CD8-positive, alpha-beta memory T cell (primary cell): ENCODE measurements at regions not wholly inside any gene's neighbourhood (a gene's known extent, or its start where the extent isn't known, plus 50 kb on each side); places are given as distances from the start of the nearest gene placed in this dataset.

Source experiments
- CTCF ChIA-PET: fragments of 350-600 bp; sonication (Branson Sonifier 250); formaldehyde crosslinking; loops from one replicate; lab custom pipeline; 2021; ENCODE audit warnings: antibody characterized with exemption; lab: Charles Lee
- POLR2A ChIA-PET: fragments of 350-600 bp; sonication (Branson Sonifier 250); formaldehyde crosslinking; loops from one replicate; lab custom pipeline; 2021; ENCODE audit warnings: antibody characterized with exemption; lab: Charles Lee
- DNase-seq, 5 donors: peaks; one replicate each; pipeline versions ENCODE4 v3.0.0 to v3.0.0-alpha.2; 2020 to 2022; ENCODE audit warnings: mixed read lengths in 1 of 5
- H3K27ac ChIP-seq: one replicate; pipeline ENCODE4 v1.7.0; 2013; ENCODE audit warnings: low read depth, mild to moderate bottlenecking, low read length, moderate library complexity
- H3K27me3 ChIP-seq: 2 replicates; pipeline ENCODE4 v1.7.0; 2013; ENCODE audit warnings: low read length, mild to moderate bottlenecking; ENCODE audit not compliant: insufficient read depth, poor library complexity, severe bottlenecking
- H3K36me3 ChIP-seq: 2 replicates; pipeline ENCODE4 v1.7.0; 2013; ENCODE audit warnings: mild to moderate bottlenecking, low read length, moderate library complexity; ENCODE audit not compliant: insufficient read depth
- H3K4me1 ChIP-seq: 2 replicates; pipeline ENCODE4 v1.7.0; 2013; ENCODE audit warnings: mild to moderate bottlenecking, low read length, moderate library complexity; ENCODE audit not compliant: insufficient read depth
- H3K4me3 ChIP-seq: 2 replicates; pipeline ENCODE4 v1.7.0; 2013; ENCODE audit warnings: mild to moderate bottlenecking, low read length
- H3K9me3 ChIP-seq: 2 replicates; pipeline ENCODE4 v1.7.0; 2013; ENCODE audit warnings: mild to moderate bottlenecking, low read length
- H3K27ac Mint-ChIP-seq, 8 donors: one replicate each; pipeline ENCODE4 v1.8.0; 2020 to 2021; ENCODE audit warnings: mixed read lengths in 8 of 8, mild to moderate bottlenecking in 6 of 8, inconsistent platforms in 3 of 8, moderate library complexity in 3 of 8
- H3K27me3 Mint-ChIP-seq, 2 donors: one replicate each; pipeline ENCODE4 v1.8.0; 2020 to 2021; ENCODE audit warnings: mixed read lengths in 2 of 2, mild to moderate bottlenecking in 1 of 2, moderate library complexity in 1 of 2
- H3K36me3 Mint-ChIP-seq, 3 donors: one replicate each; pipeline ENCODE4 v1.8.0; 2020 to 2021; ENCODE audit warnings: mixed read lengths in 3 of 3, inconsistent platforms in 1 of 3, mild to moderate bottlenecking in 1 of 3
- H3K4me1 Mint-ChIP-seq, 3 donors: one replicate each; pipeline ENCODE4 v1.8.0; 2020 to 2021; ENCODE audit warnings: mixed read lengths in 3 of 3, inconsistent platforms in 1 of 3, mild to moderate bottlenecking in 1 of 3
- H3K4me3 Mint-ChIP-seq, 7 donors: one replicate each; pipeline ENCODE4 v1.8.0; 2020 to 2021; ENCODE audit warnings: mixed read lengths in 7 of 7, mild to moderate bottlenecking in 6 of 7, moderate library complexity in 4 of 7, inconsistent platforms in 2 of 7
- H3K9me3 Mint-ChIP-seq, 5 donors: one replicate each; pipeline ENCODE4 v1.8.0; 2020 to 2022; ENCODE audit warnings: mixed read lengths in 5 of 5, mild to moderate bottlenecking in 3 of 5, moderate library complexity in 2 of 5, inconsistent platforms in 1 of 5

- CTCF ChIA-PET, result no interaction called here
- Histone ChIP-seq H3K36me3 (no peaks in the 10 kb centered on the region), H3K4me3 (no peak overlapping the region), H3K9me3 (no peaks in the 10 kb centered on the region), H3K27ac (no peak overlapping the region), H3K27me3 (no peaks in the 10 kb centered on the region), H3K4me1 (no peaks in the 10 kb centered on the region)
- no peak overlapping the region for H3K4me3 Mint-ChIP-seq
- H3K27me3 Mint-ChIP-seq, result no peaks in the 10 kb centered on the region
- no peak overlapping the region for H3K27ac Mint-ChIP-seq
- peaks cover 7 to 14% (median 8%) of the 10 kb centered on the region in 5 donors for H3K9me3 Mint-ChIP-seq
- no peaks in the 10 kb centered on the region for H3K4me1 Mint-ChIP-seq
- no peaks in the 10 kb centered on the region for H3K36me3 Mint-ChIP-seq
- DNase-seq, result no peak
- POLR2A ChIA-PET, result no interaction called here
Measured at GRCh38 chr9:106677374-106677773, 185.6 kb upstream of the ZNF462 start.

GRCh38 chr9:106677830-106678229 is 185.1 kb upstream of the ZNF462 start:
- Mint-ChIP-seq H3K36me3 (no peaks in the 10 kb centered on the region), H3K27ac (no peak overlapping the region), H3K27me3 (no peaks in the 10 kb centered on the region), H3K4me3 (no peak overlapping the region), H3K9me3 (peaks cover 7 to 14% (median 8%) of the 10 kb centered on the region in 5 donors), H3K4me1 (no peaks in the 10 kb centered on the region)
- Histone ChIP-seq H3K9me3 (no peaks in the 10 kb centered on the region), H3K27me3 (no peaks in the 10 kb centered on the region), H3K4me1 (no peaks in the 10 kb centered on the region), H3K4me3 (no peak overlapping the region), H3K36me3 (no peaks in the 10 kb centered on the region), H3K27ac (no peak overlapping the region)
- CTCF ChIA-PET, result no interaction called here
- DNase-seq, result no peak
- POLR2A ChIA-PET, result no interaction called here

DNA sequence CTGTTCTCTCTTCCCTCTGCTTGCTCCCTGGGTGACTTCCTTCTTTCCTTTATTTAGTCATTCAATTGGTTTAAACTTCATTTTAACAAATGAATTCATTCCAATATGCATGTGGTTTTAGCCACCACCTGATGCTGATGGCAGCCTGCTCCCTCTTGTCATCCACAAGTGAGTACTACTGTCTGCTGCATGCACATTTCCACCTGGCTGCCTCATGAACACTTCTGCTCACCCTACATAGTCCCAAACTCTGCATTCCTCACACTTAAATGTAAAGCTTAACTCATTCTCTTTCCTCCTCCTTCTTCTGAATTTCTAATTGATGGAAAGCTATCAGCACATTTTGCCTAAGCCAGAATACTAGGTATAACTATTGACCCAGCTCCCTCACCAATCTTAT is 184.7 kb upstream of the ZNF462 start:
- no peaks in the 10 kb centered on the region for H3K36me3 Mint-ChIP-seq
- no peak overlapping the region for H3K4me3 Mint-ChIP-seq
- no peaks in the 10 kb centered on the region for H3K27me3 Mint-ChIP-seq
- ChIA-PET POLR2A (no interaction called here), CTCF (no interaction called here)
- H3K27ac Mint-ChIP-seq, result no peak overlapping the region
- H3K27me3 ChIP-seq, result no peaks in the 10 kb centered on the region
- H3K4me1 Mint-ChIP-seq, result no peaks in the 10 kb centered on the region
- no peaks in the 10 kb centered on the region for H3K36me3 ChIP-seq
- no peak for DNase-seq
- H3K9me3 Mint-ChIP-seq, result peaks cover 7 to 14% (median 8%) of the 10 kb centered on the region in 5 donors
- no peaks in the 10 kb centered on the region for H3K4me1 ChIP-seq
- H3K4me3 ChIP-seq, result no peak overlapping the region
- H3K9me3 ChIP-seq, result no peaks in the 10 kb centered on the region
- no peak overlapping the region for H3K27ac ChIP-seq

GRCh38 chr9:106682420-106682819 is 180.5 kb upstream of the ZNF462 start:
- no peak for DNase-seq
- ChIA-PET CTCF (no interaction called here), POLR2A (no interaction called here)
- Histone ChIP-seq H3K4me1 (no peaks in the 10 kb centered on the region), H3K4me3 (no peak overlapping the region), H3K27me3 (no peaks in the 10 kb centered on the region), H3K36me3 (no peaks in the 10 kb centered on the region), H3K27ac (no peak overlapping the region), H3K9me3 (no peaks in the 10 kb centered on the region)
- Mint-ChIP-seq H3K4me3 (no peak overlapping the region), H3K4me1 (no peaks in the 10 kb centered on the region), H3K27me3 (no peaks in the 10 kb centered on the region), H3K9me3 (peaks cover 7 to 13% (median 12%) of the 10 kb centered on the region in 5 donors), H3K27ac (no peak overlapping the region), H3K36me3 (no peaks in the 10 kb centered on the region)

DNA sequence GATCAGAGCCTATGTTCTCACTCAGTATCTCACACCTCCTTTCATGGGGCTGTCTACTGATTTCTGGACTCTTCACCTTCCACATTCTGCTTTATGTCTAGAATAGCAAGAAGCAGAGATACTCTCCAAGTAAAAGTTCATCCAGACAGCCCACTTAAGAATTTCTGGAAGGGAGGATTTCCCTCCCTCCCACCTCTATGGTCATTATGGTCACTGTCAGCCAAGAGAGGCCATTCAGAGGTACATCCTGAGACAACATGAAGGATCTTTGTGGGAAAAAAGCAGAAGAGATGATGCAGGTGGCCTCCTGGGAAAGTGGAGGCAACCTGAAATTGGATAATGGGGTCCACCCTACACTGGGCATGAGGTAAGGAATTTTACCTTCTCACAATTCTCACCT is 179.5 kb upstream of the ZNF462 start:
- Mint-ChIP-seq H3K27me3 (no peaks in the 10 kb centered on the region), H3K4me3 (no peak overlapping the region), H3K27ac (no peak overlapping the region), H3K4me1 (no peaks in the 10 kb centered on the region), H3K36me3 (no peaks in the 10 kb centered on the region), H3K9me3 (peaks cover 6 to 13% (median 10%) of the 10 kb centered on the region in 5 donors)
- H3K4me3 ChIP-seq, result no peak overlapping the region
- H3K9me3 ChIP-seq, result no peaks in the 10 kb centered on the region
- DNase-seq, result no peak
- no peaks in the 10 kb centered on the region for H3K27me3 ChIP-seq
- H3K4me1 ChIP-seq, result no peaks in the 10 kb centered on the region
- H3K36me3 ChIP-seq, result no peaks in the 10 kb centered on the region
- CTCF ChIA-PET, result no interaction called here
- no peak overlapping the region for H3K27ac ChIP-seq
- POLR2A ChIA-PET, result no interaction called here

GRCh38 chr9:106684940-106685695 is 177.8 kb upstream of the ZNF462 start:
- ChIA-PET POLR2A (no interaction called here), CTCF (no interaction called here)
- no peak for DNase-seq
- Mint-ChIP-seq H3K9me3 (peaks cover 4 to 10% (median 8%) of the 10 kb centered on the region in 5 donors), H3K27ac (no peak overlapping the region), H3K4me1 (no peaks in the 10 kb centered on the region), H3K36me3 (no peaks in the 10 kb centered on the region), H3K4me3 (no peak overlapping the region), H3K27me3 (no peaks in the 10 kb centered on the region)
- H3K4me3 ChIP-seq, result no peak overlapping the region
- no peak overlapping the region for H3K27ac ChIP-seq
- H3K4me1 ChIP-seq, result no peaks in the 10 kb centered on the region
- no peaks in the 10 kb centered on the region for H3K9me3 ChIP-seq
- H3K36me3 ChIP-seq, result no peaks in the 10 kb centered on the region
- H3K27me3 ChIP-seq, result no peaks in the 10 kb centered on the region

- no peak overlapping the region for H3K4me3 Mint-ChIP-seq
- POLR2A ChIA-PET, result no interaction called here
Measured at GRCh38 chr9:106689089-106689488, 173.9 kb upstream of the ZNF462 start.

GRCh38 chr9:106691627-106692026 is 171.3 kb upstream of the ZNF462 start:
- CTCF ChIA-PET, result no interaction called here
- H3K4me3 Mint-ChIP-seq, result no peak overlapping the region
- peaks cover 0 to 8% (median 4%) of the 10 kb centered on the region in 5 donors for H3K9me3 Mint-ChIP-seq

More at GRCh38 chr9:106689089-106689488, 173.9 kb upstream of the ZNF462 start:
- Mint-ChIP-seq H3K27ac (no peak overlapping the region), H3K36me3 (no peaks in the 10 kb centered on the region), H3K9me3 (peaks cover 2 to 9% (median 6%) of the 10 kb centered on the region in 5 donors), H3K4me1 (no peaks in the 10 kb centered on the region), H3K27me3 (no peaks in the 10 kb centered on the region)
- CTCF ChIA-PET, result interaction anchor here (1.0 kb wide), 1 partner anchor 10 kb away, joined by 3 read pairs; no protein-coding TSS in a partner anchor
- DNase-seq, result no peak
- Histone ChIP-seq H3K27me3 (no peaks in the 10 kb centered on the region), H3K4me1 (no peaks in the 10 kb centered on the region), H3K36me3 (no peaks in the 10 kb centered on the region), H3K9me3 (no peaks in the 10 kb centered on the region), H3K4me3 (no peak overlapping the region), H3K27ac (no peak overlapping the region)

More at GRCh38 chr9:106691627-106692026, 171.3 kb upstream of the ZNF462 start:
- DNase-seq, result no peak
- POLR2A ChIA-PET, result no interaction called here
- Mint-ChIP-seq H3K27me3 (no peaks in the 10 kb centered on the region), H3K27ac (no peak overlapping the region), H3K4me1 (no peaks in the 10 kb centered on the region), H3K36me3 (no peaks in the 10 kb centered on the region)
- Histone ChIP-seq H3K27ac (no peak overlapping the region), H3K4me3 (no peak overlapping the region), H3K27me3 (no peaks in the 10 kb centered on the region), H3K36me3 (no peaks in the 10 kb centered on the region), H3K9me3 (no peaks in the 10 kb centered on the region), H3K4me1 (no peaks in the 10 kb centered on the region)
